ENCODE measurements at regions not wholly inside any gene's neighbourhood (a gene's known extent, or its start where the extent isn't known, plus 50 kb on each side); places are given as distances from the start of the nearest gene placed in this dataset.

- DNase-seq (ENCODE audit: low read depth in 2 of 2), result no peak
Measured at GRCh38 chr5:40414922-40415321, 264.8 kb upstream of the PTGER4 start.

GRCh38 chr5:40413743-40414142 lies 266.0 kb upstream of the PTGER4 start:
- no peak for DNase-seq (ENCODE audit: low read depth in 2 of 2)

- no peak for DNase-seq (ENCODE audit: low read depth in 2 of 2)
Measured at GRCh38 chr5:40412771-40413170, 266.9 kb upstream of the PTGER4 start.

GRCh38 chr5:40410964-40411635 lies 268.6 kb upstream of the PTGER4 start:
- DNase-seq (ENCODE audit: low read depth in 2 of 2), result no peak

- peak in 1 of 2 donors; percentile 50 for DNase-seq (ENCODE audit: low read depth in 2 of 2)
Measured at GRCh38 chr5:40410231-40410861, 269.4 kb upstream of the PTGER4 start.

- no peak for DNase-seq (ENCODE audit: low read depth in 2 of 2)
Measured at GRCh38 chr5:40409601-40410000, 270.1 kb upstream of the PTGER4 start.

GRCh38 chr5:40406741-40407211 lies 272.9 kb upstream of the PTGER4 start:
- no peak for DNase-seq (ENCODE audit: low read depth in 2 of 2)

GRCh38 chr5:40405996-40406740 lies 273.5 kb upstream of the PTGER4 start:
- DNase-seq (ENCODE audit: low read depth in 2 of 2), result no peak

GRCh38 chr5:40405230-40405629 lies 274.5 kb upstream of the PTGER4 start:
- DNase-seq (ENCODE audit: low read depth in 2 of 2), result no peak

GRCh38 chr5:40404613-40405012 lies 275.1 kb upstream of the PTGER4 start:
- DNase-seq (ENCODE audit: low read depth in 2 of 2), result no peak

- DNase-seq (ENCODE audit: low read depth in 2 of 2), result peak; percentile 33 to 45
Measured at GRCh38 chr5:40402007-40402364, 277.7 kb upstream of the PTGER4 start.

GRCh38 chr5:40401284-40402006 lies 278.3 kb upstream of the PTGER4 start:
- DNase-seq (ENCODE audit: low read depth in 2 of 2), result no peak

GRCh38 chr5:40400245-40400644 lies 279.5 kb upstream of the PTGER4 start:
- no peak for DNase-seq (ENCODE audit: low read depth in 2 of 2)

- no peak for DNase-seq (ENCODE audit: low read depth in 2 of 2)
Measured at GRCh38 chr5:40399349-40399748, 280.4 kb upstream of the PTGER4 start.

GRCh38 chr5:40397976-40398375 lies 281.7 kb upstream of the PTGER4 start:
- no peak for DNase-seq (ENCODE audit: low read depth in 2 of 2)

- no peak for DNase-seq (ENCODE audit: low read depth in 2 of 2)
Measured at GRCh38 chr5:40397091-40397490, 282.6 kb upstream of the PTGER4 start.

- DNase-seq (ENCODE audit: low read depth in 2 of 2), result no peak
Measured at GRCh38 chr5:40396317-40396716, 283.4 kb upstream of the PTGER4 start.

GRCh38 chr5:40395251-40395650 lies 284.5 kb upstream of the PTGER4 start:
- no peak for DNase-seq (ENCODE audit: low read depth in 2 of 2)

- no peak for DNase-seq (ENCODE audit: low read depth in 2 of 2)
Measured at GRCh38 chr5:40394698-40395097, 285.0 kb upstream of the PTGER4 start.

GRCh38 chr5:40391642-40392041 lies 288.1 kb upstream of the PTGER4 start:
- no peak for DNase-seq (ENCODE audit: low read depth in 2 of 2)

- DNase-seq (ENCODE audit: low read depth in 2 of 2), result no peak
Measured at GRCh38 chr5:40390281-40391149, 289.2 kb upstream of the PTGER4 start.
